IMR-90 (cell line): ENCODE measurements at regions not wholly inside any gene's neighbourhood (a gene's known extent, or its start where the extent isn't known, plus 50 kb on each side); places are given as distances from the start of the nearest gene placed in this dataset.
"Not testable (repeated sequence)": the region's sequence is repeated elsewhere in the genome, so short reads cannot be mapped to it uniquely, and the experiment has no call there.

ENCODE experiments used
- ATAC-seq: fragments of 200-7000 bp; cut with Tn5 transposase; 2 replicates; pipeline ENCODE4 v1.9.1; 2020; ENCODE audit warnings: low read depth, mild to moderate bottlenecking, moderate library complexity
- BruUV-seq: library from RNA; stranded (reverse); fragments of 400-500 nt; replicated peaks from 2 replicates; lab custom pipeline; 2021; lab: Mats Ljungman, UMichigan
- CTCF ChIA-PET: fragments of 300-600 bp; formaldehyde crosslinking; extraction: SDS; loops from one replicate; lab custom pipeline; 2021; ENCODE audit warnings: antibody characterized with exemption; lab: Yijun Ruan, JAX
- POLR2A ChIA-PET: fragments of 300-600 bp; sonication (Branson Sonifier 250); formaldehyde crosslinking; loops from one replicate; lab custom pipeline; 2022; ENCODE audit warnings: antibody characterized with exemption; ENCODE audit not compliant: unreplicated experiment; lab: Charles Lee
- DNase-seq: peaks from one replicate; pipeline ENCODE4 v3.0.0; 2013
- H2AFZ ChIP-seq: replicated peaks from 2 replicates; pipeline ENCODE3; 2013; ENCODE audit warnings: low read length, mild to moderate bottlenecking; ENCODE audit not compliant: poor library complexity
- H2AK5ac ChIP-seq: 2 replicates; pipeline ENCODE4 v1.6.1; 2013; ENCODE audit warnings: low read depth, low read length, inconsistent platforms
- H2AK9ac ChIP-seq: replicated peaks from 2 replicates; pipeline ENCODE3; 2013; ENCODE audit warnings: mild to moderate bottlenecking, low read depth, low read length, moderate library complexity; ENCODE audit not compliant: poor library complexity
- H2BK120ac ChIP-seq: 2 replicates; pipeline ENCODE4 v1.6.1; 2013; ENCODE audit warnings: low read depth, low read length, inconsistent platforms
- H2BK15ac ChIP-seq: 3 replicates; pipeline ENCODE4 v1.6.1; 2013; ENCODE audit warnings: low read depth, low read length, inconsistent platforms
- H2BK20ac ChIP-seq: 2 replicates; pipeline ENCODE4 v1.6.1; 2013; ENCODE audit warnings: low read depth, mild to moderate bottlenecking, inconsistent platforms, low read length, moderate library complexity
- H2BK5ac ChIP-seq: 2 replicates; pipeline ENCODE4 v1.6.1; 2013; ENCODE audit warnings: mild to moderate bottlenecking, low read depth, low read length, inconsistent platforms; ENCODE audit not compliant: poor library complexity, severe bottlenecking
- H3K14ac ChIP-seq: replicated peaks from 2 replicates; pipeline ENCODE4 v1.6.1; 2013; ENCODE audit warnings: low read depth, low read length, inconsistent platforms
- H3K18ac ChIP-seq: 2 replicates; pipeline ENCODE4 v1.6.1; 2013; ENCODE audit warnings: low read depth, low read length, control low read depth
- H3K23ac ChIP-seq: 2 replicates; pipeline ENCODE4 v1.6.1; 2013; ENCODE audit warnings: low read depth, low read length, inconsistent platforms
- H3K27ac ChIP-seq: 2 replicates; pipeline ENCODE4 v1.5.1; 2013; ENCODE audit warnings: mild to moderate bottlenecking, control low read depth, low read length; ENCODE audit not compliant: insufficient read depth
- H3K27me3 ChIP-seq: 2 replicates; pipeline ENCODE4 v1.6.1; 2013; ENCODE audit warnings: low read length; ENCODE audit not compliant: control insufficient read depth, insufficient read depth
- H3K36me3 ChIP-seq: 2 replicates; pipeline ENCODE4 v1.6.1; 2013; ENCODE audit warnings: low read length, mixed read lengths; ENCODE audit not compliant: control insufficient read depth, insufficient read depth
- H3K4ac ChIP-seq: 2 replicates; pipeline ENCODE4 v1.6.1; 2013; ENCODE audit warnings: low read depth, low read length, inconsistent platforms
- H3K4me1 ChIP-seq: 2 replicates; pipeline ENCODE4 v1.6.1; 2013; ENCODE audit warnings: low read length, mixed read lengths; ENCODE audit not compliant: control insufficient read depth, insufficient read depth
- H3K4me2 ChIP-seq: 2 replicates; pipeline ENCODE4 v1.6.1; 2013; ENCODE audit warnings: low read depth, mild to moderate bottlenecking, control low read depth, low read length, moderate library complexity
- H3K4me3 ChIP-seq: 2 replicates; pipeline ENCODE4 v1.5.1; 2013; ENCODE audit warnings: low read depth, mild to moderate bottlenecking, control low read depth, low read length, moderate library complexity; ENCODE audit not compliant: insufficient read depth
- H3K56ac ChIP-seq: 2 replicates; pipeline ENCODE4 v1.6.1; 2013; ENCODE audit warnings: low read length, inconsistent platforms; ENCODE audit not compliant: insufficient read depth; ENCODE audit errors: extremely low read depth
- H3K79me1 ChIP-seq, 2 experiments: 2 replicates each; pipeline ENCODE4 v1.6.1; 2013; ENCODE audit warnings: low read length in 2 of 2, inconsistent platforms in 1 of 2, low read depth in 1 of 2
- H3K9ac ChIP-seq: 2 replicates; pipeline ENCODE4 v1.6.1; 2013; ENCODE audit warnings: low read depth, low read length, control low read depth
- H3K9me1 ChIP-seq: 2 replicates; pipeline ENCODE4 v1.6.1; 2013; ENCODE audit warnings: low read length, inconsistent platforms; ENCODE audit not compliant: insufficient read depth
- H3K9me3 ChIP-seq: 2 replicates; pipeline ENCODE4 v1.6.1; 2013; ENCODE audit warnings: low read length; ENCODE audit not compliant: control insufficient read depth, insufficient read depth
- H4K20me1 ChIP-seq: 2 replicates; pipeline ENCODE4 v1.6.1; 2013; ENCODE audit warnings: low read length, inconsistent platforms; ENCODE audit not compliant: insufficient read depth
- H4K5ac ChIP-seq: 2 replicates; pipeline ENCODE4 v1.6.1; 2013; ENCODE audit warnings: mild to moderate bottlenecking, low read depth, low read length, control low read depth
- H4K8ac ChIP-seq, 2 experiments: 2 replicates each; pipeline ENCODE4 v1.6.1; 2013; ENCODE audit warnings: low read depth in 2 of 2, low read length in 2 of 2, control low read depth in 1 of 2, inconsistent platforms in 1 of 2
- H4K91ac ChIP-seq: 2 replicates; pipeline ENCODE4 v1.6.1; 2013; ENCODE audit warnings: low read depth, low read length, inconsistent platforms; ENCODE audit not compliant: insufficient read depth
- WGBS, 2 experiments: methylation state at CpG; one replicate each; pipeline versions ENCODE4 v1.1.5 to v1.1.7; 2013; ENCODE audit warnings: missing lambda C conversion rate in 2 of 2; ENCODE audit not compliant: insufficient read length in 1 of 2; ENCODE audit errors: extremely low coverage in 2 of 2; 5-methylcytosine and 5-hydroxymethylcytosine counted together
- dilution Hi-C: fragments of 300-500 bp; cut with HindIII; formaldehyde crosslinking; loops from one replicate; pipeline ENCODE4 v1.14.3; 2018; ENCODE audit warnings: low sequenced_read_pairs; ENCODE audit not compliant: unreplicated experiment
- in situ Hi-C: fragments of 300-500 bp; cut with MboI; formaldehyde crosslinking; loops from 3 replicates; pipeline ENCODE4 v1.14.3; 2019; ENCODE audit warnings: low sequenced_read_pairs, inconsistent platforms, mixed read lengths
- intact Hi-C: fragments of 100-400 bp; cut with micrococcal nuclease; formaldehyde crosslinking; loops from 2 replicates; pipeline ENCODE4 v1.10.0; 2022

DNA sequence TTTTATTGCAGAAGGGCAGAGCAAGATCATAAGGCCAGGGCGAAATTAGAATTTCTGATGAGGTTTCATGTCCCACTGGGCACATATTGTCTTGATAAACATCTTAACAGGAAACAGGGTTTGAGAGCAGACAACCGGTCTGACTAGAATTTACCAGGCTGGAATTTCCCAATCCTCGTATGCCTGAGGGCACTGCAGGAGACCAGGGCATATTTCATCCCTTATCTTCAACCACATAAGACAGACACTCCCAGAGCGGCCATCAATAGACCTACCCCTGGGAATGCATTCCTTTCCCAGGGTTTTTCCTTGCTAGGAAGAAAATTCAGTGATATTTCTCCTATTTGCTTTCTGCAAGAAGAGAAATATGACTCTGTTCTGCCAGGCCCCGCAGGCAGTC is 78.9 kb upstream of the OR9G4 start:
- H3K9ac ChIP-seq, H2BK120ac ChIP-seq, BruUV-seq, H4K91ac ChIP-seq, H3K27ac ChIP-seq, H3K56ac ChIP-seq, H3K9me1 ChIP-seq, H3K27me3 ChIP-seq, H2BK15ac ChIP-seq, H3K9me3 ChIP-seq, H2AK9ac ChIP-seq, H4K8ac ChIP-seq, H3K23ac ChIP-seq, H3K4me2 ChIP-seq, H3K4me3 ChIP-seq, ATAC-seq, H2AFZ ChIP-seq, H3K14ac ChIP-seq, dilution Hi-C loops, H3K36me3 ChIP-seq, H3K4ac ChIP-seq, H3K18ac ChIP-seq, H2AK5ac ChIP-seq, H3K4me1 ChIP-seq, H2BK5ac ChIP-seq, H4K5ac ChIP-seq, POLR2A ChIA-PET, H4K20me1 ChIP-seq, H2BK20ac ChIP-seq, CTCF ChIA-PET, H3K79me1 ChIP-seq, DNase-seq: not testable (repeated sequence)
- in situ Hi-C loops: loop anchor here (25.0 kb wide), 2 partner anchors 535 to 685 kb away; partner anchors contain the start of gene SLC43A1
- intact Hi-C loops: loop anchor here (10.0 kb wide), 1 partner anchor 47 kb away; no protein-coding TSS in a partner anchor
- WGBS, 2 experiments: no CpG with 5 or more reads among the region's 5 CpGs
